ENCODE measurements at regions not wholly inside any gene's neighbourhood (a gene's known extent, or its start where the extent isn't known, plus 50 kb on each side); places are given as distances from the start of the nearest gene placed in this dataset.

DNA sequence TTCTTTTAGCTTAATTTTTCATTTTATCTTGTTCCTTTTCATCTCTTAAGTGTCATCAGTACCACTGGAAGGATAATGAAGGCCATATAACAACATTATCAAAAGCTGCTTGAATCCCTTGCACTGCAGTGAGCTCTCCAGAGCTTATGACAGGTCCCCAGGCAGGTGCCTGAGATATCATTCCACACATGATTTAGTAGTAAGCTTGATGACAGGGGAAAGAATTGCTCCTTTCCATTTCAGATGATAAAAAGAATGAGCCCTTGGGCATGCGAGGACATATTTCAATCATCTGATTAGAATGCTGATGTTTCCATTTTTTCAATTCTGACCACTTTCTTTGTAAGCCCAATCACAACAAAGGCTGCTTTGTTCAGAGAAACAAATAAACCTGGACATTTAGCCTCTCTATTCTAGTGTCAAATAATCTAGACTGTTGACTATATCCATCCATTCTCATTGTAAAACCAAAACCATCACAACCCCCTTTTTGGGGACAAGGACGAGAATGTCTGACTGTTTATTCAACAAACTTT lies 567.8 kb downstream of the IGSF11 start:
- intact Hi-C loops (cut with DNase I; ENCODE audit: low total_unique reads): no loop called here
- TF ChIP-seq POLR2A (IDR thresholded peaks at IDR 0.05): no peak
- TF ChIP-seq, protein P1, sequence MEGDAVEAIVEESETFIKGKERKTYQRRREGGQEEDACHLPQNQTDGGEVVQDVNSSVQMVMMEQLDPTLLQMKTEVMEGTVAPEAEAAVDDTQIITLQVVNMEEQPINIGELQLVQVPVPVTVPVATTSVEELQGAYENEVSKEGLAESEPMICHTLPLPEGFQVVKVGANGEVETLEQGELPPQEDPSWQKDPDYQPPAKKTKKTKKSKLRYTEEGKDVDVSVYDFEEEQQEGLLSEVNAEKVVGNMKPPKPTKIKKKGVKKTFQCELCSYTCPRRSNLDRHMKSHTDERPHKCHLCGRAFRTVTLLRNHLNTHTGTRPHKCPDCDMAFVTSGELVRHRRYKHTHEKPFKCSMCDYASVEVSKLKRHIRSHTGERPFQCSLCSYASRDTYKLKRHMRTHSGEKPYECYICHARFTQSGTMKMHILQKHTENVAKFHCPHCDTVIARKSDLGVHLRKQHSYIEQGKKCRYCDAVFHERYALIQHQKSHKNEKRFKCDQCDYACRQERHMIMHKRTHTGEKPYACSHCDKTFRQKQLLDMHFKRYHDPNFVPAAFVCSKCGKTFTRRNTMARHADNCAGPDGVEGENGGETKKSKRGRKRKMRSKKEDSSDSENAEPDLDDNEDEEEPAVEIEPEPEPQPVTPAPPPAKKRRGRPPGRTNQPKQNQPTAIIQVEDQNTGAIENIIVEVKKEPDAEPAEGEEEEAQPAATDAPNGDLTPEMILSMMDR (IDR thresholded peaks at IDR 0.05): no peak
- 76 to 77% methylated on average over 2 of the region's 2 CpGs for WGBS, 2 donors
- no peak for DNase-seq (ENCODE audit: low spot score in 2 of 2)
- no peak overlapping the region for H3K4me3 ChIP-seq (ENCODE audit: low read depth, poor library complexity, severe bottlenecking)

DNA sequence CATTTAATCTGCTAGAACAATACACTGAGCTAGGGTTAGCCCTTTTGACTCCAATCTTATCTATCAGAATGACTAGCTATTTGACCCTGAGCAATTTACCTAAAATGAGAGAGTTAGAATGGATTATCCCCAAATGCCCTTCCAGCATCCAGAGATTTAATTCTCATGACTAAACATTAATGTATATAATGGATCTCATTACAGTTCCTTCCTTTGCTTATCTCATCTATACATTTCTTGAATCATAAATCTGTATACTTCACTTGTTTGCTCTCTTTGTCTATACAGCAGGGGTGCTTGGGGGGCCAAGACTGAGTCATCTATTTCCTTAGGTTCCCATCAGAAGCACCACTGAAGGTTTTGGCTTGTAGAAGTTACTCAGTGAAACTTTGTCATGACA lies 565.8 kb downstream of the IGSF11 start:
- no peak overlapping the region for H3K4me3 ChIP-seq (ENCODE audit: low read depth, poor library complexity, severe bottlenecking)
- no peak for DNase-seq (ENCODE audit: low spot score in 2 of 2)
- TF ChIP-seq POLR2A (IDR thresholded peaks at IDR 0.05): no peak
- TF ChIP-seq, protein P1 (IDR thresholded peaks at IDR 0.05): no peak
- intact Hi-C loops (cut with DNase I; ENCODE audit: low total_unique reads): no loop called here

DNA sequence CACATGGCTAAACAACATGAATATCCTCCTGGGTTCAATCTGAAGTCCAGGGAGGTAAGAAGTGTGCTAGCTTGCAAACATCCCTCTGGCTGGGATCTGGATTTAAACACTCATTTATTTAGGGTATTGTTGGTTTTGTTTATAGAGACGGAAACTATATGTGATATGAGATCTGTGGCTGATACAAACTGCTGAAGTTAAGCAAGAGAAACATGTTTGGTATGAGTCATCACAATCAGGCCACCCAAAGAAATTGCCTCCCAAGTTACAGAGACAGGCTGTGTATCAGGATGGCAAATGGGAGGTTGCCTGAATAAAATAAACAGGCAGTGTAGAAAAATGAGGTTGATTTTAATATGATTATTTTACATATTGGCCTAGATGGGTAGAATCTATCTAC lies 562.1 kb downstream of the IGSF11 start:
- TF ChIP-seq, protein P1 (IDR thresholded peaks at IDR 0.05): no peak
- no peak for TF ChIP-seq POLR2A (IDR thresholded peaks at IDR 0.05)
- no peak overlapping the region for H3K4me3 ChIP-seq (ENCODE audit: low read depth, poor library complexity, severe bottlenecking)
- WGBS, 2 donors: 39 to 63% methylated on average over 1 of the region's 1 CpG
- DNase-seq (ENCODE audit: low spot score in 2 of 2): no peak
- intact Hi-C loops (cut with DNase I; ENCODE audit: low total_unique reads): loop anchor here (1.0 kb wide), 1 partner anchor 33 kb away; no protein-coding TSS in a partner anchor

DNA sequence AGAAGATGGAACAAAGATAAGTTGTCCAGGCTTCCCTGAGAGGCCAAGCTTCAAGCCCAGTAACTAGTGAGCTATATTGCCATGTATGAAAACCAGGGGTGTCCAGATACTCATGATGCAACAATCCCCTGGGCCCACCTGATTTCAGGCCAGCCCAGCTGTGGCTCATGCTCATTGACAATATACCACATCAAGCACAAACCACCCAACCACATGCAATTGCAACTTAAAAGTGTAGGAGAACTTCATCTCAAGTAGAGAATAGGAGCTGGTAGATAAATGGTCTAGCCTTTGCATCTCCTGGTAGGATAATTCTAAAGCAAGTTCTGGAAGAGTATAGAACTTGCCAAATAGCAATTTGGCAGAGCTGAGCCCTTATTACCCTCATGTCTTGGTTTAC lies 561.3 kb downstream of the IGSF11 start:
- TF ChIP-seq, protein P1 (IDR thresholded peaks at IDR 0.05): no peak
- intact Hi-C loops (cut with DNase I; ENCODE audit: low total_unique reads): no loop called here
- H3K4me3 ChIP-seq (ENCODE audit: low read depth, poor library complexity, severe bottlenecking): no peak overlapping the region
- DNase-seq (ENCODE audit: low spot score in 2 of 2): no peak

DNA sequence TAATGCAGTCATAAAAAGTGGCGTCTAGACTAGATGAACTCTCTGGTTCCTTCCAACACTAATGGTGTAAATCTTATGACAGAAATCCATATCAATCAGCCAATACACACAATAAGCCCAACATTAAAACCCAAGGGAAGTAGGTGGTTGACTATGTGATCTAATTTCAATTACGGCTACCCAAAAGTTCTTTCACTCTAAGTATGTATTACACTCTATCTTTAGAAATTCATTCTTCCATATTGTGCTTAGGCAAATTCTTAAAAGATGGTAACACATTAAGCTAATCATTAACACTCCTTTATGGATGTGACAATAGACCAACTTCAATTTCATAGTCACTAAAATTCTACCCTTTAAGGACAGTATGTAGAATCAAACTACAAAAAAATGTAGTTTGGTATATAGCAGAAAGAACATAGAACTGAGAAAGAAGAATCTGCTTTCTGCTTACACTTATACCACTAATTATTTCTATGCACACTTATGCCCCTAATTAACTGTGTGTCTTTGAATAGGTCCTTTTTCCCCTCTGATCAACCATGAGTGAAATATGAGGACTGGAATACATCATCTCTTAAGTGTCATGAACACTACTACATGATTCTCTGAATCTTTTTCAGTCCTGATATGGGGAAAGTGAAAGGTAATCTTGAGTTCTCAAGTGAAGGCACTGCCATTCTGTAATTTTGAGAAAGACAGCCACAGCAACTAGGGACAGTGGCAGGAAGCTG lies 557.6 kb downstream of the IGSF11 start:
- no peak for TF ChIP-seq POLR2A (IDR thresholded peaks at IDR 0.05)
- TF ChIP-seq, protein P1 (IDR thresholded peaks at IDR 0.05): no peak
- 80 to 81% methylated on average over 2 of the region's 2 CpGs for WGBS, 2 donors
- DNase-seq (ENCODE audit: low spot score in 2 of 2): no peak
- intact Hi-C loops (cut with DNase I; ENCODE audit: low total_unique reads): no loop called here
- H3K4me3 ChIP-seq (ENCODE audit: low read depth, poor library complexity, severe bottlenecking): no peak overlapping the region

DNA sequence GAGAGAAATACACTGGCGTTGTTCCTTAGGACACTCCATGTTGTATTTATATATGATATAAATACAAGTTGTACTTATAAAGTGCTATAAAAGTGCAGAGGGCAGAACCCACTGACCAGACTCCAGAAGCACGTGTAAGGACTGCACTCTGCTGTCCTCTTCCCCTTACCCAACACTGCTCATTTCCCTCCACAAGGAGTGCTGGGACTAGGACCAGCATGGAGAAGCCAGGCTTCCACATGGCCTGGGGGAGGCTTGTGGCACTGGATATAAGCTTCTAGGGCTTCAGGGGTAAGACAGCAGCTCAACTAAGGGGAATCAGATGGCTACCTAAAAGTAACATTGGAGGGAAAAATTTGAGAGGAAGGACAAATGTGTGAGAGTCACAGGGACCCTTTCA lies 556.9 kb downstream of the IGSF11 start:
- intact Hi-C loops (cut with DNase I; ENCODE audit: low total_unique reads): no loop called here
- WGBS, 2 donors: 18 to 34% methylated on average over 2 of the region's 2 CpGs
- no peak overlapping the region for H3K4me3 ChIP-seq (ENCODE audit: low read depth, poor library complexity, severe bottlenecking)
- DNase-seq (ENCODE audit: low spot score in 2 of 2): no peak
- no peak for TF ChIP-seq POLR2A (IDR thresholded peaks at IDR 0.05)

All from lower leg skin (tissue), 4 donors.